ENCODE measurements at regions not wholly inside any gene's neighbourhood (a gene's known extent, or its start where the extent isn't known, plus 50 kb on each side); places are given as distances from the start of the nearest gene placed in this dataset.

DNA sequence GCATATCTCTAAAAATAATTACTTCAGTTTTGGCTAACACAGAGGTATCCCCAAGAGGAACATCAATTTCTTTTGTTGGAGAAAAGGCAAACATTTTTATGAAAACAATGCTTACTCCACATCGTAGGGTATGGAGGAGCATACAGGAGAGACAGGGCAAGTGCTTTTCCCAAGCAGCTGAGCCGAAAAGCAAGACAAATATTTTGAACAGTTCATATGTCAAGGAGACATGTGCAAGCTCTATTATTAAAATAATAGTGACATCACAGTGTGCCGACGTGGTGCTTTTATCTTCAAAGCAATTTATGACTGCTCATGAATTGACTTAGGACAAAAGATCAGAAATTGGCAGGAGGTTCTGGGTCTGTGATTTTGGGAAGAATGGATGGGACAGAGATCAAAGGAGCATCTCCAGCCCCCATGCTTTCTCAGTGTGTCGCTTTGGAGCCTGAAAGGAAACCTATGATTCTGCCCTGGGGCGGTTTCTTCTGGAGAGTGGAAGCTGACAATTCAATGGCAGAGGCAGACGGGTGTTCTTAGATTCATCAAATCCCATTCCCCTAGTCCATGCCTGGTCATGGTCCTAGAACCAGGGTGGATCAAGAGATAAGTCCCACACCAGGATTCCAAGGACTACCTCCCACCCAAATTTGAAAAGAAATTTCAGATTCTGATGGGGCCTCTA lies 97.1 kb downstream of the JCAD start:
- no peaks in the 10 kb centered on the region for H3K27me3 ChIP-seq (ENCODE audit: control insufficient read depth in 4 of 4, insufficient read depth in 4 of 4, low read length in 3 of 4)
- DNase-seq (ENCODE audit: low spot score) = no peak
- 89% methylated on average over 7 of the region's 7 CpGs for WGBS
- H3K36me3 ChIP-seq (ENCODE audit: control insufficient read depth in 4 of 4, insufficient read depth in 3 of 4, low read depth in 1 of 4, low read length in 3 of 4) = no peaks in the 10 kb centered on the region
- no peak overlapping the region for H3K27ac ChIP-seq (ENCODE audit: low read depth in 1 of 2, low read length in 2 of 2)
- peaks cover 4 to 32% (median 23%) of the 10 kb centered on the region in 4 donors for H3K4me1 ChIP-seq (ENCODE audit: control insufficient read depth in 4 of 4, insufficient read depth in 4 of 4, low read length in 3 of 4)
- H3K4me3 ChIP-seq (ENCODE audit: low read depth in 1 of 3, low read length in 3 of 3) = no peak overlapping the region
- TF ChIP-seq NR2F2 (IDR thresholded peaks at IDR 0.05) (no peak), EGR1 (IDR thresholded peaks at IDR 0.05; ENCODE audit: low read depth in 2 of 2) (no peak), RXRA (IDR thresholded peaks at IDR 0.05) (no peak), JUND (IDR thresholded peaks at IDR 0.05) (no peak), YY1 (IDR thresholded peaks at IDR 0.05) (no peak), RAD21 (IDR thresholded peaks at IDR 0.05) (no peak), HNF4A (conservative IDR thresholded peaks at IDR 0.05) (no peak), TAF1 (conservative IDR thresholded peaks at IDR 0.05) (no peak)
- TF ChIP-seq, protein P1, sequence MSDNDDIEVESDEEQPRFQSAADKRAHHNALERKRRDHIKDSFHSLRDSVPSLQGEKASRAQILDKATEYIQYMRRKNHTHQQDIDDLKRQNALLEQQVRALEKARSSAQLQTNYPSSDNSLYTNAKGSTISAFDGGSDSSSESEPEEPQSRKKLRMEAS (IDR thresholded peaks at IDR 0.05) = no peak
- no peaks in the 10 kb centered on the region for H3K9me3 ChIP-seq (ENCODE audit: control insufficient read depth in 4 of 4, low read length in 3 of 4)
- H3K9ac ChIP-seq (ENCODE audit: low read depth in 1 of 2, low read length in 2 of 2) = no peak overlapping the region

DNA sequence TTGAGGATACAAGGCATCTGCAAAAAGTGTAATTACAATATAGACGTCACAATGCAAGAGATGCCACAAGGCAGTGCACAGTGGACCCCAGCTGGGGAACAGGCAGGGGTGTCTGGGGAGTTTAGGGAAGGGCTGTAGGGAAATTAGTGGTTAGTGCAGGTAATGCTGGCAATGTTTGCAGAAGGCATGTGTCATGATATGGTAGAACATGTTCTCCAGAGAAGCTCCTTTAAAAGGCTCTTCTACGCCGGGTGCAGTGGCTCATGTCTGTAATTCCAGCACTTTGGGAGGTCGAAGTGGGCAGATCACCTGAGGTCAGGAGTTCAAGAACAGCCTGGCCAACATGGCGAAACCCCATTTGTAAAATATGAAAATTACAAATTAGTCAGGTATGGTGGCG lies 98.0 kb downstream of the JCAD start:
- no peaks in the 10 kb centered on the region for H3K36me3 ChIP-seq (ENCODE audit: control insufficient read depth in 4 of 4, insufficient read depth in 3 of 4, low read depth in 1 of 4, low read length in 3 of 4)
- no peaks in the 10 kb centered on the region for H3K9me3 ChIP-seq (ENCODE audit: control insufficient read depth in 4 of 4, low read length in 3 of 4)
- TF ChIP-seq, protein P2, sequence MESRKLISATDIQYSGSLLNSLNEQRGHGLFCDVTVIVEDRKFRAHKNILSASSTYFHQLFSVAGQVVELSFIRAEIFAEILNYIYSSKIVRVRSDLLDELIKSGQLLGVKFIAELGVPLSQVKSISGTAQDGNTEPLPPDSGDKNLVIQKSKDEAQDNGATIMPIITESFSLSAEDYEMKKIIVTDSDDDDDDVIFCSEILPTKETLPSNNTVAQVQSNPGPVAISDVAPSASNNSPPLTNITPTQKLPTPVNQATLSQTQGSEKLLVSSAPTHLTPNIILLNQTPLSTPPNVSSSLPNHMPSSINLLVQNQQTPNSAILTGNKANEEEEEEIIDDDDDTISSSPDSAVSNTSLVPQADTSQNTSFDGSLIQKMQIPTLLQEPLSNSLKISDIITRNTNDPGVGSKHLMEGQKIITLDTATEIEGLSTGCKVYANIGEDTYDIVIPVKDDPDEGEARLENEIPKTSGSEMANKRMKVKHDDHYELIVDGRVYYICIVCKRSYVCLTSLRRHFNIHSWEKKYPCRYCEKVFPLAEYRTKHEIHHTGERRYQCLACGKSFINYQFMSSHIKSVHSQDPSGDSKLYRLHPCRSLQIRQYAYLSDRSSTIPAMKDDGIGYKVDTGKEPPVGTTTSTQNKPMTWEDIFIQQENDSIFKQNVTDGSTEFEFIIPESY (IDR thresholded peaks at IDR 0.05) = no peak
- TF ChIP-seq HNF4G (IDR thresholded peaks at IDR 0.05) (no peak), NR2F2 (IDR thresholded peaks at IDR 0.05) (no peak), RAD21 (IDR thresholded peaks at IDR 0.05) (no peak), JUND (IDR thresholded peaks at IDR 0.05) (no peak), FOXA2 (IDR thresholded peaks at IDR 0.05) (no peak)
- TF ChIP-seq, protein P1 (IDR thresholded peaks at IDR 0.05) = no peak
- TF ChIP-seq, protein P3, sequence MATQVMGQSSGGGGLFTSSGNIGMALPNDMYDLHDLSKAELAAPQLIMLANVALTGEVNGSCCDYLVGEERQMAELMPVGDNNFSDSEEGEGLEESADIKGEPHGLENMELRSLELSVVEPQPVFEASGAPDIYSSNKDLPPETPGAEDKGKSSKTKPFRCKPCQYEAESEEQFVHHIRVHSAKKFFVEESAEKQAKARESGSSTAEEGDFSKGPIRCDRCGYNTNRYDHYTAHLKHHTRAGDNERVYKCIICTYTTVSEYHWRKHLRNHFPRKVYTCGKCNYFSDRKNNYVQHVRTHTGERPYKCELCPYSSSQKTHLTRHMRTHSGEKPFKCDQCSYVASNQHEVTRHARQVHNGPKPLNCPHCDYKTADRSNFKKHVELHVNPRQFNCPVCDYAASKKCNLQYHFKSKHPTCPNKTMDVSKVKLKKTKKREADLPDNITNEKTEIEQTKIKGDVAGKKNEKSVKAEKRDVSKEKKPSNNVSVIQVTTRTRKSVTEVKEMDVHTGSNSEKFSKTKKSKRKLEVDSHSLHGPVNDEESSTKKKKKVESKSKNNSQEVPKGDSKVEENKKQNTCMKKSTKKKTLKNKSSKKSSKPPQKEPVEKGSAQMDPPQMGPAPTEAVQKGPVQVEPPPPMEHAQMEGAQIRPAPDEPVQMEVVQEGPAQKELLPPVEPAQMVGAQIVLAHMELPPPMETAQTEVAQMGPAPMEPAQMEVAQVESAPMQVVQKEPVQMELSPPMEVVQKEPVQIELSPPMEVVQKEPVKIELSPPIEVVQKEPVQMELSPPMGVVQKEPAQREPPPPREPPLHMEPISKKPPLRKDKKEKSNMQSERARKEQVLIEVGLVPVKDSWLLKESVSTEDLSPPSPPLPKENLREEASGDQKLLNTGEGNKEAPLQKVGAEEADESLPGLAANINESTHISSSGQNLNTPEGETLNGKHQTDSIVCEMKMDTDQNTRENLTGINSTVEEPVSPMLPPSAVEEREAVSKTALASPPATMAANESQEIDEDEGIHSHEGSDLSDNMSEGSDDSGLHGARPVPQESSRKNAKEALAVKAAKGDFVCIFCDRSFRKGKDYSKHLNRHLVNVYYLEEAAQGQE (IDR thresholded peaks at IDR 0.05) = no peak
- WGBS = 93% methylated on average over 6 of the region's 6 CpGs
- no peak for DNase-seq (ENCODE audit: low spot score)
- H3K9ac ChIP-seq (ENCODE audit: low read depth in 1 of 2, low read length in 2 of 2) = no peak overlapping the region
- no peak overlapping the region for H3K27ac ChIP-seq (ENCODE audit: low read depth in 1 of 2, low read length in 2 of 2)
- H3K27me3 ChIP-seq (ENCODE audit: control insufficient read depth in 4 of 4, insufficient read depth in 4 of 4, low read length in 3 of 4) = no peaks in the 10 kb centered on the region
- H3K4me1 ChIP-seq (ENCODE audit: control insufficient read depth in 4 of 4, insufficient read depth in 4 of 4, low read length in 3 of 4) = peaks cover 6 to 40% (median 29%) of the 10 kb centered on the region in 4 donors
- no peak overlapping the region for H3K4me3 ChIP-seq (ENCODE audit: low read depth in 1 of 3, low read length in 3 of 3)
